ENCODE measurements at regions not wholly inside any gene's neighbourhood (a gene's known extent, or its start where the extent isn't known, plus 50 kb on each side); places are given as distances from the start of the nearest gene placed in this dataset.

DNA sequence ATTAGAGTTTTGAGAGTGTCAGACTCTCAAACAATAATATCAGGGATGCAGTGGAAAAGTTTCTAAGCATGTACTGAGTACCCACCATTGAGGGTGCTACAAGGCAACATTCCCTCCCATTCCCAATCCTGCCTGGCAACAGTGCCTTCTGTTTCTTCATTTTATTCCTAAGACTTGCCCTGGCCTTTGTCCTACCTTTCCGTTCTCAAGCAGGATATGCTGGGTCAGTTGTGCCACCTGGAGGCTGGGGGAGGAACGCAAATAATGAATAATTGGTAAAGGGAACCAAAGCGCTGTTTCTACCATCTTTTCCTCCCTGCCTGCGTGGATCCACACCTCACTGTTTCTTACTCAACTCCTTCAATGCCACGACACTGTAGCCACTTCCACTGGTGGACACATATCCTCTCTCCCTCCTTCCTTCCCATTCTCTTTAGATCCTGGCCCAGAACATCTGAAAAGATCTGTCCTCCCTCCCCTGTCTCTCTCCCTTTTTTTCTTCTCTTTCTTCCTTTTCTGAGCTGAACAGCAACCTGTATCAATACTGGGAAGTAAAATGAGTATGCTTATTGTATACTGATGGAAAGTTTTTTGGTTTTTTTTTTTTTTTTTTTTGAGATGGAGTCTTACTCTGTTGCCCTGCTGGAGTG is 149.5 kb downstream of the C9orf152 start:
- TF ChIP-seq, protein P1, sequence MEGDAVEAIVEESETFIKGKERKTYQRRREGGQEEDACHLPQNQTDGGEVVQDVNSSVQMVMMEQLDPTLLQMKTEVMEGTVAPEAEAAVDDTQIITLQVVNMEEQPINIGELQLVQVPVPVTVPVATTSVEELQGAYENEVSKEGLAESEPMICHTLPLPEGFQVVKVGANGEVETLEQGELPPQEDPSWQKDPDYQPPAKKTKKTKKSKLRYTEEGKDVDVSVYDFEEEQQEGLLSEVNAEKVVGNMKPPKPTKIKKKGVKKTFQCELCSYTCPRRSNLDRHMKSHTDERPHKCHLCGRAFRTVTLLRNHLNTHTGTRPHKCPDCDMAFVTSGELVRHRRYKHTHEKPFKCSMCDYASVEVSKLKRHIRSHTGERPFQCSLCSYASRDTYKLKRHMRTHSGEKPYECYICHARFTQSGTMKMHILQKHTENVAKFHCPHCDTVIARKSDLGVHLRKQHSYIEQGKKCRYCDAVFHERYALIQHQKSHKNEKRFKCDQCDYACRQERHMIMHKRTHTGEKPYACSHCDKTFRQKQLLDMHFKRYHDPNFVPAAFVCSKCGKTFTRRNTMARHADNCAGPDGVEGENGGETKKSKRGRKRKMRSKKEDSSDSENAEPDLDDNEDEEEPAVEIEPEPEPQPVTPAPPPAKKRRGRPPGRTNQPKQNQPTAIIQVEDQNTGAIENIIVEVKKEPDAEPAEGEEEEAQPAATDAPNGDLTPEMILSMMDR (IDR thresholded peaks at IDR 0.05): peak in 2 of 3 donors; percentile 41 to 47
- peak in 1 of 3 donors; percentile 13 for TF ChIP-seq POLR2AphosphoS5 (IDR thresholded peaks at IDR 0.05)
